Lung (tissue), 11 donors: ENCODE measurements at regions not wholly inside any gene's neighbourhood (a gene's known extent, or its start where the extent isn't known, plus 50 kb on each side); places are given as distances from the start of the nearest gene placed in this dataset.

Experiments used
- ATAC-seq: fragments of 200-7000 bp; cut with Tn5 transposase; one replicate; pipeline ENCODE4 v1.9.1; 2020; ENCODE audit warnings: moderate number of reproducible peaks; ENCODE audit not compliant: insufficient read depth, low FRiP score
- DNase-seq, 3 donors: peaks; one replicate each; pipeline ENCODE4 v3.0.0-alpha.2; 2013 to 2017
- H3K27ac ChIP-seq, 2 donors: one replicate each; pipeline ENCODE4 v1.5.1; 2013; ENCODE audit warnings: mild to moderate bottlenecking in 2 of 2, moderate library complexity in 2 of 2, control low read depth in 1 of 2, inconsistent platforms in 1 of 2, low read depth in 1 of 2, low read length in 1 of 2
- H3K27me3 ChIP-seq, 3 donors: one replicate each; pipeline ENCODE4 v1.5.1; 2013; ENCODE audit warnings: low read length in 2 of 3; ENCODE audit not compliant: control insufficient read depth in 3 of 3, insufficient read depth in 3 of 3
- H3K36me3 ChIP-seq, 4 donors: one replicate each; pipeline ENCODE4 v1.5.1; 2013; ENCODE audit warnings: low read length in 4 of 4, mild to moderate bottlenecking in 1 of 4, moderate library complexity in 1 of 4; ENCODE audit not compliant: control insufficient read depth in 4 of 4, insufficient read depth in 4 of 4
- H3K4me1 ChIP-seq, 5 donors: one replicate each; pipeline ENCODE4 v1.5.1; 2013; ENCODE audit warnings: low read length in 5 of 5, mild to moderate bottlenecking in 2 of 5, moderate library complexity in 1 of 5; ENCODE audit not compliant: control insufficient read depth in 5 of 5, insufficient read depth in 5 of 5
- H3K4me3 ChIP-seq: one replicate; pipeline ENCODE4 v1.5.1; 2013; ENCODE audit warnings: mild to moderate bottlenecking, control low read depth, moderate library complexity
- H3K9ac ChIP-seq, 2 donors: one replicate each; pipeline ENCODE4 v1.5.1; 2013; ENCODE audit warnings: low read length in 2 of 2, control low read depth in 1 of 2; ENCODE audit not compliant: insufficient read depth in 1 of 2
- H3K9me3 ChIP-seq, 4 donors: one replicate each; pipeline ENCODE4 v1.5.1; 2013; ENCODE audit warnings: low read length in 3 of 4, mild to moderate bottlenecking in 1 of 4, moderate library complexity in 1 of 4; ENCODE audit not compliant: control insufficient read depth in 4 of 4, insufficient read depth in 3 of 4
- CTCF ChIP-seq: IDR thresholded peaks from 2 replicates; pipeline ENCODE4 v1.5.1; 2012; ENCODE audit warnings: mild to moderate bottlenecking; ENCODE audit errors: control extremely low read depth, extremely low read depth
- WGBS, 2 donors: extraction: QIAGEN DNeasy Blood & Tissue Kit; methylation state at CpG; one replicate each; pipeline ENCODE4 v1.1.7; 2013; 5-methylcytosine and 5-hydroxymethylcytosine counted together
- donor health status: control.
- donor health status: control.
- donor health status: Bipolar disorder and iron deficiency.
- donor health status: healthy.
- donor health status: DM: yes; HTN: yes; CAD: no.

DNA sequence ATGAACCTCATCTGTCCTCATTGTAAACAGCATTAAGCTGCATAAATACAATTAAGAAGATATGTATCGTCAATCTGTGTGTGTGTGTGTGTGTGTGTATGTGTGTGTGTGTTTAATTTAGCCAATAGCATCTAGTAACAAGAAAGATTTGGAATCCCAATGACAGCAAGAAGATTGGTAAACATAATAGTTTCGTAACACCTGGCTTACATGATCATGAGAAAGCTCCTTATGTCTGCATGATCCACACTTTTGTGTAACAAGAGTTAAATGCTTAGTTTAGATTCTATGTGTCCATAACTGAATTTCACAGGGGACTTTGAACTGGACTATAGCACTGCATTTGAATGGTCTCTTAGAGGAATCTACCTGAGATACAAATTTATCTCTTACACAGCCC lies 191.0 kb upstream of the BET1 start:
- Histone ChIP-seq H3K4me3 (no peak overlapping the region), H3K9me3 (no peaks in the 10 kb centered on the region), H3K36me3 (no peaks in the 10 kb centered on the region), H3K4me1 (peaks cover 0 to 7% (median 0%) of the 10 kb centered on the region in 5 donors), H3K27me3 (no peaks in the 10 kb centered on the region), H3K9ac (no peak overlapping the region), H3K27ac (no peak overlapping the region)
- no peak for ATAC-seq
- 86 to 88% methylated on average over 2 of the region's 2 CpGs for WGBS, 2 donors
- no peak for TF ChIP-seq CTCF
- DNase-seq, result peak in 1 of 3 donors; percentile 4

DNA sequence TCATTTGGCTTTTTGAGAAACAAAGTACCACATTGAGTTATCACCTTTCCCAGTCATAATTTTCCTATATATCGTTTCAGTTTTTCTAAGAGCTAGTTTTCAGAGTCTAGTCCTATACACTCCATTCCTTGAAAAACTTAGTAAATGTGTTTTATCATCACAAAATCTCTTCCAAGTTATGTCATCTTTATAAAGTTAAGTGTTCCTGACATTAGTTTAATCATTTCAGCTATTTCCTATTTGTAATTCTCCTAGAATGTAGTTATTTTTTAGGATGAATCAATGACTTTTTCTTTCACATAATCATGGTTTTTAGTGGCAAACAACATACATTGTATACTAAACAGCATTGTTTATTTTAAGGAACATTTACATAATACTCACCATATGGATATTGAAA lies 191.7 kb upstream of the BET1 start:
- no peak for ATAC-seq
- peak in 2 of 3 donors; percentile 44 to 60 for DNase-seq
- no peaks in the 10 kb centered on the region for H3K27me3 ChIP-seq
- H3K27ac ChIP-seq, result no peak overlapping the region
- WGBS, 2 donors, result 81 to 87% methylated on average over 1 of the region's 1 CpG
- H3K9me3 ChIP-seq, result no peaks in the 10 kb centered on the region
- TF ChIP-seq CTCF, result no peak
- peaks cover 0 to under 1% (median 0%) of the 10 kb centered on the region in 5 donors for H3K4me1 ChIP-seq
- no peak overlapping the region for H3K4me3 ChIP-seq
- no peak overlapping the region for H3K9ac ChIP-seq
- no peaks in the 10 kb centered on the region for H3K36me3 ChIP-seq

- Histone ChIP-seq H3K4me3 (no peak overlapping the region), H3K36me3 (no peaks in the 10 kb centered on the region), H3K27ac (no peak overlapping the region), H3K4me1 (no peaks in the 10 kb centered on the region), H3K9me3 (no peaks in the 10 kb centered on the region), H3K27me3 (no peaks in the 10 kb centered on the region), H3K9ac (no peak overlapping the region)
- DNase-seq (no peak), ATAC-seq (no peak)
- TF ChIP-seq CTCF, result no peak
- WGBS, 2 donors, result 64 to 75% methylated on average over 2 of the region's 2 CpGs
Observed at GRCh38 chr7:94205529-94205928, 189.2 kb upstream of the COL1A2 start.

DNA sequence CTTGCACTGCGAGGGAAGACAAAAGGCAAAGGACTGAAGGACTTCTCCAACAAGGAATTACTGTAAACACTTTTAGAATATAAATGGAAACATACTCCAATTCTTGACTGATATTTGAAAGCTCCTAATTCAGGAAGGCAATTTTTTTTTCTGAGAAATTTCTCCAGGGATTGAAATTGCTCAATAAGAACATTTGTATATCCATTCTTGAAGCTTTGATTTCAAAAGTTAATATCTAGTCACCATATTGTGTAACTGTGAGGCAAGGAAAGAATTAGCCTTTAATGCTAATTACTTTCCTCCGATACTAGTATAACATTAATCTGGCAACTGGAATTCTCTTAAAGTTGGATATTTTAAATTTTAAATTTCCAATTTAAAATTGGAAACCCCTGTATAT lies 188.4 kb upstream of the COL1A2 start:
- H3K27ac ChIP-seq, result no peak overlapping the region

More for the DNA sequence above, 188.4 kb upstream of the COL1A2 start:
- ATAC-seq, result no peak
- Histone ChIP-seq H3K9me3 (no peaks in the 10 kb centered on the region), H3K27me3 (no peaks in the 10 kb centered on the region), H3K4me1 (no peaks in the 10 kb centered on the region), H3K36me3 (no peaks in the 10 kb centered on the region), H3K4me3 (no peak overlapping the region), H3K9ac (no peak overlapping the region)
- no peak for TF ChIP-seq CTCF
- no peak for DNase-seq
- WGBS, 2 donors, result 80 to 83% methylated on average over 2 of the region's 2 CpGs
